Ramos (cell line): ENCODE measurements at regions not wholly inside any gene's neighbourhood (a gene's known extent, or its start where the extent isn't known, plus 50 kb on each side); places are given as distances from the start of the nearest gene placed in this dataset.

ENCODE experiments used
- in situ Hi-C: fragments of 300-500 bp; cut with MboI; formaldehyde crosslinking; loops from one replicate; pipeline ENCODE4 v1.14.3; 2022; ENCODE audit warnings: low sequenced_read_pairs; ENCODE audit not compliant: unreplicated experiment

GRCh38 chr9:13478160-13478559 is 198.7 kb upstream of the MPDZ start:
- in situ Hi-C loops = no loop called here

DNA sequence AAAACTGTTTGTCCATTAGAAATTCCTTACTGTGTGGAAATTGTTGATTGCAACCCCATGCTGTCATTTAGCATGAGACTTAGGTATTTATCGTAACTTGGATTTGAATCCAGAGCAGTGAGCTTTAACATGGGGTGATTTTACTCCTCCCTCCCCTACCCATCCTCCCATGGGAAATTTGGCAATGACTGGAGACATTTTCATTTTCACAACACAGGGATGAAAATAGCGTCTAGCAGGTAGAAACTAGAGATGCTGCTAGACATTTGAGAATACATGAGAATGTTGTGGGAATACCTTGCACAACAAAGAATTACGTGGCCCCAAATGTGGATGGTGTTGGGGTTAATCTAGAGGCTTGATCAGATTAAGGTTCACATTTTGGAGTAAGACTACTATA is 191.3 kb upstream of the MPDZ start:
- in situ Hi-C loops = no loop called here

DNA sequence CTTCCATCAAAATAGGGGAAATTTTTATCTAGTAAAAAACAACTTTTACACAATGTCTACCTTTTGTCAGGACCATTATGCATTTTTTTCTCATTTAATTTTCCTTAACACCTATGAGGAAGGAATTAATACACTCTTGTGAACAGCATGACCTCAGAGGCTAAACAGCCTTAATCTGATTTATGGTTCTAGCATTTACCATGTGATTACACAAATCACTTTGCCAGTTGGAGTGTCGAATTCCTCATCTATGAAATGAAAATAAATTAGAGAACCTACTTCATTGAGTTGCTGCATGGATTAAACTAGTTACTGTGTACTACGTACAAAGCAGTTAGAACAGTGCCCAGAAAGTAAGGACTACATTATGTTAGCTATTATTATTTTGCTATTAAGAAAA is 187.7 kb upstream of the MPDZ start:
- in situ Hi-C loops = no loop called here

- in situ Hi-C loops = no loop called here
These were observed 182.0 kb upstream of the MPDZ start for GRCh38 chr9:13461414-13461991.

DNA sequence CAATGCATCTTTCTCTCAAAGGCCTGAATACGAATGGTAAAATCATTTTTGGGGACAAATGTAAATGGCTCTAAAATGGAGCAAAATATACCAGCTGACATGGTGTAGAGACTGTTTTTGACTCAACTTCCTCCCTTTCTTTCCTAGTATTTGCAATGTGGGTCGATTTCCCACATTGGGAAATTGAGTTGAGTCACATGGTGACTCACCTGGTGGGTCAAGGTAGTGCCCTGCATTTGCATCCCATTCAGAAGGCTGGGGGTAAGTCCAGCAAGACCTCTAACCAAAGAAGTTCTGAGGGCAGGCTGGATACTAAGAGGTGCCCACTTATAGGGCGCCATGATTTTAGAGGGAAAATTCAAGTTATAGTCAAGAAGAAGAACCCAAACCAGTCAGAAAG is 179.6 kb upstream of the MPDZ start:
- in situ Hi-C loops = no loop called here

- in situ Hi-C loops = no loop called here
These were observed 178.3 kb upstream of the MPDZ start for GRCh38 chr9:13457795-13458194.

DNA sequence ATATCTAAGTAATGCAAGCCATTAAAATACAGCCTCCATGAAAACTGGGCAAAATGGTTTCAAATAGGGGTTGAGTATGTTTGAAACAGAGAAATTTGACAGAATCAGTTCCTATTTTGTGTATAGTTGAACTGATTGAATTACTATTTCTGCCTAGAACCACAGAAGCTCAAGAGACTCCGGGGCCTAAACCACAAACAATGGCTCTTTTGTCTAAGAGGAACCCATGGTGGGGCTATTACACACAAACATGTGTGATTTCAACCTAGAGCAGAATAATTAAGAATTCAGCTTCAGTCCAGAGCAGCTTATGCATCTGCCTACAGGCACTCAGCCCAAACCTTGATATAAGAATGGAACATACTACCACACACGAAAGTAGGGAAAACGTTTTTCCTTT is 171.2 kb upstream of the MPDZ start:
- in situ Hi-C loops = no loop called here

- in situ Hi-C loops = loop anchor here (25.0 kb wide), 1 partner anchor 1314 kb away; no protein-coding TSS in a partner anchor
These were observed 169.0 kb upstream of the MPDZ start for GRCh38 chr9:13448482-13448881.

GRCh38 chr9:13447843-13448422 is 168.4 kb upstream of the MPDZ start:
- in situ Hi-C loops = loop anchor here (25.0 kb wide), 1 partner anchor 1314 kb away; no protein-coding TSS in a partner anchor

- in situ Hi-C loops = loop anchor here (25.0 kb wide), 1 partner anchor 1315 kb away; no protein-coding TSS in a partner anchor
These were observed 167.7 kb upstream of the MPDZ start for GRCh38 chr9:13446938-13447842.

DNA sequence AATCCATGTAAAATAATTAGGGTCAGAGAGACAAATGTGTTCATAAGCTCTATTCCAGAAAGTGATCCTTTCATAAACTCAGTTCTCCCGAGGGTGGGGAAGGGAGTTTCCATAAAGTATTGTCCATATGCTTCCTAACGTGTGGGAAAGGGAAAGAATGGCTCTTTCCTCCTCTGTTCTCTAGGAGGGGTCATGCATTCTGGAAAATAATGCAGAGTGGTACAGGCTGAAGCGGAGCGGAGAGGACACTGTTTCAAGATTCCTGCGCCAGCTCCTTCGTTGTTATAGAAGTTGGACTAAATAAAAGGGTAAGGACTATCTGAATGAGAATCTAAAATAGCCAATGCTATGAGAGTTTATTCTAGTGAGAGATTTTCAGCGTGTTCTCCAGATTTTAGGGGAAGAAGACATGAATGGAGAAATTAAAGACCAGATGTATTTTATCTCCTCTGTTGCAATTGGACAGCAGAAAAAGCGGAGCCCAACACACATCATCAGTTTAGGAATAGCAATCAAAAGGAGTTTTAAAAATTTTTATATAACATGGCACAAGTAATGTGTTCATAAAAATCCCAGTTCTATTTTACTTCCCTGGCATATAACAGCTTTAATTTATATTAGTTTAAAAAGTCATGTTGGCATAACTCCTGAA is 166.9 kb upstream of the MPDZ start:
- in situ Hi-C loops = loop anchor here (25.0 kb wide), 1 partner anchor 1316 kb away; no protein-coding TSS in a partner anchor

- in situ Hi-C loops = loop anchor here (25.0 kb wide), 1 partner anchor 1317 kb away; no protein-coding TSS in a partner anchor
These were observed 165.6 kb upstream of the MPDZ start for GRCh38 chr9:13445103-13445500.

- in situ Hi-C loops = loop anchor here (25.0 kb wide), 1 partner anchor 1318 kb away; no protein-coding TSS in a partner anchor
These were observed 165.0 kb upstream of the MPDZ start for GRCh38 chr9:13444245-13445102.

DNA sequence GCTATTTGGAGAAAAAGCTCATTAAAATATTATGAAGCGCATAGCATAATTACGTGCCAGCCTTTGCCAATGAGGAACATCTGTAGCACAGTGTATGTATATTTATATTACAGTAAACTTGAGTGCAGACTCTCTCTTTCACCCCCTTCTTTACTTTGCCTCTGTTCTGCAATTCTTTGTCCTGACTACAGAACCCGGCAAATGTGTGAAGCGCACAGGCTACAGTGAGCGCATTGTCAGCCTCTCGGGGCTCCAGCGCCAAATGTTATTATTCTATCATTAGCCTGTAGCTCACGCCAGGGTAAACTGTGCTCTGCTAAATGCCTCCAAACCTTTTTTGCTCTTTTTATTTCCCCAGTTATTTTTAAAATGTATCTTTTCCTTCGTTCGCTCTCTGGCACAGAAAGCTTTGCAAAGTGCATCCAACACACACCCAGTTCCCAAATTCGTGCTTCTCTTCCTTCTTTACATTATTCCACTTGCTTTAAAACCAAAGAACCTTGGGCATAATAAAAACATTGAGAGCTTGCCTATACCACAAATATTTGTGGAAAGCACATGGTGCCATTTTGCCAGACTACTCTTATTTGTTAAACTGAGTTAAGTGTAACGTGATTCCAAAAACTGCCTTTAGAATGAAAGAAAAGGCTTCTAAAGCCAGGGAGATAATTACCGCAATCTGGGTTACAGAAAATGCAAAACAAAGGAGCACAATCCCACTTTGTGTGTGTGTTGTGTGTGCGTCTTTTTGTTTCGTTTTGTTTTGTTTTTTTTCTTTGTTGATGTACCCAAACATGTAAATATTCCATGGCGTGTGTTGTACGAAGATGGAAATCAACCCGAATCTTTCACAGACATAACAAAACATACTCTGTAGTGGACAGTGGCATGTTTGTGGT is 164.1 kb upstream of the MPDZ start:
- in situ Hi-C loops = loop anchor here (25.0 kb wide), 1 partner anchor 1319 kb away; no protein-coding TSS in a partner anchor

GRCh38 chr9:13439685-13440476 is 160.4 kb upstream of the MPDZ start:
- in situ Hi-C loops = loop anchor here (10.0 to 25.0 kb wide), 2 partner anchors 915 to 1322 kb away; no protein-coding TSS in a partner anchor

- in situ Hi-C loops = loop anchor here (10.0 to 25.0 kb wide), 2 partner anchors 917 to 1324 kb away; no protein-coding TSS in a partner anchor
These were observed 158.4 kb upstream of the MPDZ start for GRCh38 chr9:13437866-13438265.

DNA sequence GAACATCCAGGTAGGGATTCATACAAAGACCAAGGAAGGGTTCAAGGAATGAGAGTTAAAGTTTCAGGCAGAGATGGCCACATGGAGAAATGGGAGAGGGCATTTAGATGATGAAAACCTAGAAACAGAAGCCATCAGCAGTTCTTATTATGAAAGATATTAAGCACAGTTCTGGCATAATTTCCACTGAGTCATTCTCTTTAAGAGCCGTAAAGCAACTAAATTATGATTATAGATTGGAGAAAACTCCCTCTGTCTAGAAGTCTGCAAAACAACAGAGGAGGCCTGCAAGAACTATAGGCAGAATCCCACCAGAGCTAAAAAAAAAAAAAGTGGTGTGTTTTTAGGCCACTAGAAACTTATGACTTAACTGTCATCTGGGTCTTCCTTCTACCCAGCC is 157.1 kb upstream of the MPDZ start:
- in situ Hi-C loops = loop anchor here (10.0 to 25.0 kb wide), 2 partner anchors 918 to 1326 kb away; no protein-coding TSS in a partner anchor
